Embryonic facial prominence (tissue), 1 donor: ENCODE measurements at regions not wholly inside any gene's neighbourhood (a gene's known extent, or its start where the extent isn't known, plus 50 kb on each side); places are given as distances from the start of the nearest gene placed in this dataset.
A peak's percentile ranks its signal among the peaks of the same experiment; 100 is the strongest.

Experiments
- DNase-seq: peaks from one replicate; pipeline ENCODE4 v3.0.0-alpha.2; 2016; ENCODE audit errors: extremely low spot score

- DNase-seq = no peak
Observed at GRCh38 chr14:76974365-76974764, 54.1 kb downstream of the IRF2BPL start.

GRCh38 chr14:76971549-76971948, 57.0 kb downstream of the IRF2BPL start:
- DNase-seq = no peak

- DNase-seq = no peak
Observed at GRCh38 chr14:76968621-76969063, 59.9 kb downstream of the IRF2BPL start.

- DNase-seq = no peak
Observed at GRCh38 chr14:76967788-76968187, 60.7 kb downstream of the IRF2BPL start.

GRCh38 chr14:76965232-76965631, 63.3 kb downstream of the IRF2BPL start:
- no peak for DNase-seq

- DNase-seq = no peak
Observed at GRCh38 chr14:76964695-76965094, 63.8 kb downstream of the IRF2BPL start.

GRCh38 chr14:76963372-76963771, 65.1 kb downstream of the IRF2BPL start:
- no peak for DNase-seq

- no peak for DNase-seq
Observed at GRCh38 chr14:76962303-76962660, 66.2 kb downstream of the IRF2BPL start.

GRCh38 chr14:76961631-76962302, 66.7 kb downstream of the IRF2BPL start:
- DNase-seq = peak; percentile 69

GRCh38 chr14:76958980-76959710, 69.4 kb downstream of the IRF2BPL start:
- DNase-seq = no peak

- DNase-seq = no peak
Observed at GRCh38 chr14:76958020-76958979, 70.2 kb downstream of the IRF2BPL start.

GRCh38 chr14:76957224-76957891, 71.2 kb downstream of the IRF2BPL start:
- no peak for DNase-seq

- DNase-seq = peak; percentile 86
Observed at GRCh38 chr14:76956316-76957090, 72.0 kb downstream of the IRF2BPL start.

- no peak for DNase-seq
Observed at GRCh38 chr14:76955575-76956315, 72.8 kb downstream of the IRF2BPL start.

- no peak for DNase-seq
Observed at GRCh38 chr14:76954394-76955190, 73.9 kb downstream of the IRF2BPL start.

GRCh38 chr14:76953311-76953945, 75.1 kb downstream of the IRF2BPL start:
- DNase-seq = no peak

GRCh38 chr14:76951166-76951565, 77.3 kb downstream of the IRF2BPL start:
- no peak for DNase-seq

- DNase-seq = no peak
Observed at GRCh38 chr14:76950055-76951020, 78.2 kb downstream of the IRF2BPL start.
